HepG2 (cell line): ENCODE measurements at regions not wholly inside any gene's neighbourhood (a gene's known extent, or its start where the extent isn't known, plus 50 kb on each side); places are given as distances from the start of the nearest gene placed in this dataset.

Source experiments
- ATAC-seq: fragments of 200-7000 bp; cut with Tn5 transposase; 3 replicates; pipeline ENCODE4 v1.9.1; 2020; ENCODE audit warnings: mild to moderate bottlenecking, moderate library complexity
- BruUV-seq: library from RNA; stranded (reverse); fragments of 400-500 nt; replicated peaks from 2 replicates; lab custom pipeline; 2021; lab: Mats Ljungman, UMichigan
- CTCF ChIA-PET: fragments of 300-600 bp; formaldehyde crosslinking; extraction: SDS; loops from one replicate; lab custom pipeline; 2021; ENCODE audit warnings: low total read pairs, inconsistent platforms, low intra/inter-chr PET ratio; lab: Yijun Ruan, JAX
- POLR2A ChIA-PET: fragments of 350-600 bp; sonication (Branson Sonifier 250); formaldehyde crosslinking; loops from one replicate; lab custom pipeline; 2020; ENCODE audit warnings: antibody characterized with exemption, inconsistent platforms; lab: Yijun Ruan, JAX
- DNase-seq: peaks from one replicate; pipeline ENCODE4 v3.0.0-alpha.2; 2015; ENCODE audit warnings: low spot score
- FAIRE-seq: peaks from 3 replicates; lab custom pipeline; 2011; peaks lifted over from hg19 to GRCh38; lab: Jason Lieb, UNC
- H2AFZ ChIP-seq: one replicate; pipeline ENCODE4 v1.6.1; 2011; ENCODE audit warnings: low read length, inconsistent platforms
- H3K27ac ChIP-seq: fragments of 300-600 bp; 3 replicates; pipeline ENCODE4 v1.8.0; 2011; ENCODE audit warnings: mixed run types, mild to moderate bottlenecking, mixed read lengths, low read length, inconsistent platforms; ENCODE audit not compliant: insufficient read depth; ENCODE audit errors: extremely low read length
- H3K27me3 ChIP-seq, 2 experiments: fragments of 200-600 bp in 1 of 2; 2 replicates in 1 of 2; 3 replicates in 1 of 2; pipeline versions ENCODE4 v1.6.0 to v1.8.0; 2011; ENCODE audit warnings: low read length in 2 of 2, mild to moderate bottlenecking in 2 of 2, moderate library complexity in 2 of 2, inconsistent platforms in 1 of 2; ENCODE audit not compliant: insufficient read depth in 2 of 2, control insufficient read depth in 1 of 2
- H3K36me3 ChIP-seq, 2 experiments: fragments of 200-600 bp in 1 of 2; replicated peaks in 1 of 2; 2 replicates in 1 of 2; 3 replicates in 1 of 2; pipeline versions ENCODE4 v1.5.1 to v1.8.0; 2011; ENCODE audit warnings: low read length in 2 of 2, inconsistent platforms in 1 of 2; ENCODE audit not compliant: insufficient read depth in 2 of 2, control insufficient read depth in 1 of 2
- H3K4me1 ChIP-seq: 2 replicates; pipeline ENCODE4 v1.5.1; 2012; ENCODE audit warnings: low read length, inconsistent platforms; ENCODE audit not compliant: insufficient read depth
- H3K4me2 ChIP-seq: 2 replicates; pipeline ENCODE4 v1.6.0; 2011; ENCODE audit warnings: low read depth, low read length, inconsistent platforms
- H3K4me3 ChIP-seq, 3 experiments: fragments of 200-600 bp in 1 of 3; sonication (generic), shearing (Covaris generic) in 1 of 3; replicated peaks in 1 of 3; 2 replicates each; pipeline ENCODE4 v1.5.1; 2011 to 2016; ENCODE audit warnings: low read length in 3 of 3, inconsistent platforms in 2 of 3, low read depth in 2 of 3, mild to moderate bottlenecking in 2 of 3, control low read depth in 1 of 3, mixed read lengths in 1 of 3; ENCODE audit not compliant: insufficient read depth in 1 of 3
- H3K79me2 ChIP-seq: one replicate; pipeline ENCODE4 v1.6.1; 2011; ENCODE audit warnings: low read length, inconsistent platforms; ENCODE audit not compliant: insufficient read depth
- H3K9ac ChIP-seq: 2 replicates; pipeline ENCODE4 v1.6.0; 2011; ENCODE audit warnings: mild to moderate bottlenecking, low read depth, low read length, inconsistent platforms; ENCODE audit not compliant: insufficient read depth
- H3K9me3 ChIP-seq: 2 replicates; pipeline ENCODE4 v1.5.1; 2012; ENCODE audit warnings: mild to moderate bottlenecking, low read length
- H4K20me1 ChIP-seq: 2 replicates; pipeline ENCODE4 v1.6.0; 2011; ENCODE audit warnings: inconsistent platforms, mild to moderate bottlenecking, low read length, moderate library complexity; ENCODE audit not compliant: insufficient read depth
- BRCA1 ChIP-seq: sonication (generic); formaldehyde crosslinking; IDR thresholded peaks from 2 replicates; pipeline ENCODE4 v1.4.0; 2020; ENCODE audit warnings: missing genetic modification reagents
- DMAP1 ChIP-seq: IDR thresholded peaks from 2 replicates; pipeline ENCODE4 v1.6.1; 2016
- DRAP1 ChIP-seq: IDR thresholded peaks from 2 replicates; pipeline ENCODE4 v1.6.1; 2016; ENCODE audit warnings: missing genetic modification reagents, missing compliant biosample characterization
- FOXC1 ChIP-seq: sonication (generic); formaldehyde crosslinking; IDR thresholded peaks from 2 replicates; pipeline ENCODE4 v1.8.0; 2022; ENCODE audit warnings: mild to moderate bottlenecking, missing genetic modification reagents, borderline replicate concordance
- HNF4A ChIP-seq: sonication (generic); formaldehyde crosslinking; IDR thresholded peaks from 2 replicates; pipeline ENCODE4 v1.4.0; 2020; ENCODE audit warnings: missing genetic modification reagents
- JARID2 ChIP-seq: sonication (generic); formaldehyde crosslinking; IDR thresholded peaks from 2 replicates; pipeline ENCODE4 v1.8.1; 2023; ENCODE audit warnings: missing genetic modification reagents, inconsistent platforms; ENCODE audit not compliant: insufficient replicate concordance
- SCMH1 ChIP-seq: sonication (generic); formaldehyde crosslinking; IDR thresholded peaks from 2 replicates; pipeline ENCODE4 v1.9.0; 2021; ENCODE audit warnings: missing genetic modification reagents, mild to moderate bottlenecking, borderline replicate concordance
- SUZ12 ChIP-seq: fragments of 150-350 bp; IDR thresholded peaks from 2 replicates; pipeline ENCODE4 v1.6.1; 2014; ENCODE audit warnings: low read depth, low read length
- THAP11 ChIP-seq: IDR thresholded peaks from 2 replicates; pipeline ENCODE4 v1.6.1; 2016; ENCODE audit warnings: missing biosample characterization, missing genetic modification reagents
- ZBTB43 ChIP-seq: sonication (generic); formaldehyde crosslinking; conservative IDR thresholded peaks from 2 replicates; pipeline ENCODE4 v1.4.0; 2020; ENCODE audit warnings: missing genetic modification reagents
- ZFP36 ChIP-seq: fragments of 150-350 bp; IDR thresholded peaks from 2 replicates; pipeline ENCODE4 v1.6.1; 2018; ENCODE audit warnings: borderline replicate concordance, low read length, low read depth; ENCODE audit not compliant: partially characterized antibody
- ZNF318 ChIP-seq: sonication (generic); formaldehyde crosslinking; IDR thresholded peaks from 2 replicates; pipeline ENCODE4 v1.4.0; 2020; ENCODE audit warnings: mild to moderate bottlenecking, missing genetic modification reagents
- ZNF326 ChIP-seq: sonication (generic); formaldehyde crosslinking; IDR thresholded peaks from 2 replicates; pipeline ENCODE4 v1.4.0; 2020; ENCODE audit warnings: missing genetic modification reagents, borderline replicate concordance
- ZNF329 ChIP-seq: sonication (generic); formaldehyde crosslinking; IDR thresholded peaks from 2 replicates; pipeline ENCODE4 v1.9.0; 2021; ENCODE audit warnings: low read depth, mild to moderate bottlenecking, missing genetic modification reagents
- ZNF331 ChIP-seq: sonication (generic); formaldehyde crosslinking; IDR thresholded peaks from 2 replicates; pipeline ENCODE4 v1.4.0; 2020; ENCODE audit warnings: missing genetic modification reagents
- ZNF350 ChIP-seq: sonication (generic); formaldehyde crosslinking; IDR thresholded peaks from 2 replicates; pipeline ENCODE4 v1.4.0; 2020; ENCODE audit warnings: mild to moderate bottlenecking, low read depth, missing genetic modification reagents, borderline replicate concordance
- ZNF562 ChIP-seq: sonication (generic); formaldehyde crosslinking; IDR thresholded peaks from 2 replicates; pipeline ENCODE4 v1.8.0; 2022; ENCODE audit warnings: missing genetic modification reagents, borderline replicate concordance
- WGBS: methylation state at CpG from one replicate; pipeline ENCODE4 v1.1.6; 2017; ENCODE audit warnings: low lambda C conversion rate; 5-methylcytosine and 5-hydroxymethylcytosine counted together
- in situ Hi-C: cut with HindIII; loops from 2 replicates; pipeline ENCODE4 v1.10.0; 2017; ENCODE audit warnings: low pct_unique_long_range_greater_than_20kb; ENCODE audit not compliant: extremely low pct_ligation_motif_present
- intact Hi-C: fragments of 100-400 bp; cut with micrococcal nuclease; formaldehyde crosslinking; loops from one replicate; pipeline ENCODE4 v1.10.0; 2022; ENCODE audit not compliant: unreplicated experiment

GRCh38 chr2:118766871-118767270 lies 80.6 kb downstream of the EN1 start:
- H3K4me2 ChIP-seq = no peak overlapping the region
- 2% methylated on average over 6 of the region's 6 CpGs for WGBS
- H3K9ac ChIP-seq = no peak overlapping the region
- no peak for DNase-seq
- H3K4me1 ChIP-seq = no peaks in the 10 kb centered on the region
- intact Hi-C loops (no loop called here), in situ Hi-C loops (no loop called here)
- ATAC-seq = no peak
- BruUV-seq = no TSS peak
- H3K36me3 ChIP-seq = no peaks in the 10 kb centered on the region
- H4K20me1 ChIP-seq = no peaks in the 10 kb centered on the region
- no peak for FAIRE-seq
- no peaks in the 10 kb centered on the region for H3K79me2 ChIP-seq
- H3K9me3 ChIP-seq = no peaks in the 10 kb centered on the region
- H3K27ac ChIP-seq = no peak overlapping the region
- H3K4me3 ChIP-seq = no peak overlapping the region
- POLR2A ChIA-PET = no interaction called here
- no peak overlapping the region for H2AFZ ChIP-seq
- CTCF ChIA-PET = interaction anchor here (0.6 kb wide), 1 partner anchor 14 kb away, joined by 3 read pairs; no protein-coding TSS in a partner anchor
- H3K27me3 ChIP-seq = peaks cover 0 to 16% of the 10 kb centered on the region in 2 experiments; a peak in 3 of 5 replicates
- TF ChIP-seq ZNF318 (CRISPR knock-in tag) = no peak
- no peak for TF ChIP-seq THAP11 (CRISPR knock-in tag)
- TF ChIP-seq ZNF562 (CRISPR knock-in tag) = no peak
- TF ChIP-seq ZFP36 = no peak
- TF ChIP-seq SUZ12 = no peak
- TF ChIP-seq HNF4A = no peak
- TF ChIP-seq DMAP1 (CRISPR knock-in tag) = no peak
- TF ChIP-seq ZNF331 (CRISPR knock-in tag) = no peak
- no peak for TF ChIP-seq BRCA1
- TF ChIP-seq FOXC1 (CRISPR knock-in tag) = no peak
- TF ChIP-seq ZBTB43 (CRISPR knock-in tag) = no peak
- TF ChIP-seq JARID2 (CRISPR knock-in tag) = no peak
- no peak for TF ChIP-seq ZNF329
- TF ChIP-seq SCMH1 (CRISPR knock-in tag) = no peak
- TF ChIP-seq DRAP1 (CRISPR knock-in tag) = no peak
- TF ChIP-seq ZNF326 (CRISPR knock-in tag) = no peak
- no peak for TF ChIP-seq ZNF350
